HL-60 (cell line): ENCODE measurements at regions not wholly inside any gene's neighbourhood (a gene's known extent, or its start where the extent isn't known, plus 50 kb on each side); places are given as distances from the start of the nearest gene placed in this dataset.

Source experiments
- POLR2AphosphoS5 ChIP-seq: IDR thresholded peaks from 2 replicates; pipeline ENCODE4 v1.6.1; 2012; ENCODE audit warnings: low read depth
- REST ChIP-seq: IDR thresholded peaks from 2 replicates; pipeline ENCODE4 v1.6.1; 2012; ENCODE audit warnings: low read depth; ENCODE audit not compliant: insufficient replicate concordance
- TF ChIP-seq, protein P1 (sequence below): IDR thresholded peaks from one replicate; pipeline ENCODE4 v1.5.1; 2011; ENCODE audit warnings: low read length, control low read depth, inconsistent platforms; ENCODE audit not compliant: insufficient read depth

DNA sequence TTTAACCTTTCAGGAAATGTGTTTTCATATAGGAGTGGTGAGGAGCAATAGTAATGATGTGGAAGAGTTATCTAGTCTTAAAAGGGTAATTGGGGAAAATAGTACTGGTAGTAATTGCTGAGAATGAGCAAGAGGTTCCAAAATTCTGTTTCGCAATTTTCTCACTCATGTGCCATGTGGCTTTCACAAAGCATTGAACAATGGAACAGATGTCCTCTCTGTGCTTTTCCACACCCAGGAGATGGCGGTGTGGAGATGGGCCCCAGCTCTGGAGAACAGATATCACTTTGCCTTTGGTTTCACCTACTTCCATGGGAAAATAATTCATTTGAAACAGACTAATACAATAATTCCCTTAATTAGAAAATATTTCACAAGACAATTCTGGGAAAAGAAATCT, 170.0 kb upstream of the SLC10A2 start:
- TF ChIP-seq, protein P1, sequence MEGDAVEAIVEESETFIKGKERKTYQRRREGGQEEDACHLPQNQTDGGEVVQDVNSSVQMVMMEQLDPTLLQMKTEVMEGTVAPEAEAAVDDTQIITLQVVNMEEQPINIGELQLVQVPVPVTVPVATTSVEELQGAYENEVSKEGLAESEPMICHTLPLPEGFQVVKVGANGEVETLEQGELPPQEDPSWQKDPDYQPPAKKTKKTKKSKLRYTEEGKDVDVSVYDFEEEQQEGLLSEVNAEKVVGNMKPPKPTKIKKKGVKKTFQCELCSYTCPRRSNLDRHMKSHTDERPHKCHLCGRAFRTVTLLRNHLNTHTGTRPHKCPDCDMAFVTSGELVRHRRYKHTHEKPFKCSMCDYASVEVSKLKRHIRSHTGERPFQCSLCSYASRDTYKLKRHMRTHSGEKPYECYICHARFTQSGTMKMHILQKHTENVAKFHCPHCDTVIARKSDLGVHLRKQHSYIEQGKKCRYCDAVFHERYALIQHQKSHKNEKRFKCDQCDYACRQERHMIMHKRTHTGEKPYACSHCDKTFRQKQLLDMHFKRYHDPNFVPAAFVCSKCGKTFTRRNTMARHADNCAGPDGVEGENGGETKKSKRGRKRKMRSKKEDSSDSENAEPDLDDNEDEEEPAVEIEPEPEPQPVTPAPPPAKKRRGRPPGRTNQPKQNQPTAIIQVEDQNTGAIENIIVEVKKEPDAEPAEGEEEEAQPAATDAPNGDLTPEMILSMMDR = no peak
- TF ChIP-seq REST (no peak), POLR2AphosphoS5 (no peak)
